Inferior parietal cortex (tissue), 1 donor: ENCODE measurements at regions not wholly inside any gene's neighbourhood (a gene's known extent, or its start where the extent isn't known, plus 50 kb on each side); places are given as distances from the start of the nearest gene placed in this dataset.

Experiments used
- DNase-seq: peaks from one replicate; pipeline ENCODE4 v3.0.0-alpha.2; 2016; ENCODE audit errors: extremely low spot score

GRCh38 chr16:87177673-87178072, 139.5 kb downstream of the C16orf95 start:
- DNase-seq: no peak

GRCh38 chr16:87178177-87178863, 138.9 kb downstream of the C16orf95 start:
- no peak for DNase-seq

GRCh38 chr16:87178977-87179376, 138.2 kb downstream of the C16orf95 start:
- DNase-seq: no peak

GRCh38 chr16:87180069-87180468, 137.1 kb downstream of the C16orf95 start:
- no peak for DNase-seq

- no peak for DNase-seq
Observed at GRCh38 chr16:87182759-87183158, 134.4 kb downstream of the C16orf95 start.

GRCh38 chr16:87183647-87184046, 133.5 kb downstream of the C16orf95 start:
- DNase-seq: no peak

GRCh38 chr16:87185308-87185707, 131.9 kb downstream of the C16orf95 start:
- no peak for DNase-seq

- no peak for DNase-seq
Observed at GRCh38 chr16:87185983-87186382, 131.2 kb downstream of the C16orf95 start.

- DNase-seq: no peak
Observed at GRCh38 chr16:87186446-87186845, 130.7 kb downstream of the C16orf95 start.

GRCh38 chr16:87186876-87187533, 130.2 kb downstream of the C16orf95 start:
- no peak for DNase-seq

GRCh38 chr16:87188104-87188503, 129.1 kb downstream of the C16orf95 start:
- no peak for DNase-seq

GRCh38 chr16:87189426-87189825, 127.8 kb downstream of the C16orf95 start:
- no peak for DNase-seq

GRCh38 chr16:87190288-87191230, 126.6 kb downstream of the C16orf95 start:
- DNase-seq: no peak

- DNase-seq: no peak
Observed at GRCh38 chr16:87192452-87193073, 124.6 kb downstream of the C16orf95 start.

- DNase-seq: no peak
Observed at GRCh38 chr16:87194172-87194571, 123.0 kb downstream of the C16orf95 start.

- no peak for DNase-seq
Observed at GRCh38 chr16:87195161-87195560, 122.0 kb downstream of the C16orf95 start.

- DNase-seq: no peak
Observed at GRCh38 chr16:87196231-87196630, 121.0 kb downstream of the C16orf95 start.

- no peak for DNase-seq
Observed at GRCh38 chr16:87196661-87197060, 120.5 kb downstream of the C16orf95 start.

- no peak for DNase-seq
Observed at GRCh38 chr16:87198328-87198832, 118.8 kb downstream of the C16orf95 start.

GRCh38 chr16:87198881-87199280, 118.3 kb downstream of the C16orf95 start:
- DNase-seq: no peak

- no peak for DNase-seq
Observed at GRCh38 chr16:87199379-87199778, 117.8 kb downstream of the C16orf95 start.

GRCh38 chr16:87199901-87200300, 117.3 kb downstream of the C16orf95 start:
- DNase-seq: no peak
